ENCODE measurements at regions not wholly inside any gene's neighbourhood (a gene's known extent, or its start where the extent isn't known, plus 50 kb on each side); places are given as distances from the start of the nearest gene placed in this dataset.

- H3K4me1 ChIP-seq (ENCODE audit: control insufficient read depth, insufficient read depth, low read length): no peaks in the 10 kb centered on the region
- H3K4me3 ChIP-seq (ENCODE audit: low read length): no peak overlapping the region
- DNase-seq (ENCODE audit: low read depth): no peak
- peaks cover 5% of the 10 kb centered on the region for H3K27me3 ChIP-seq (replicated peaks; ENCODE audit: control insufficient read depth, insufficient read depth, low read length)
- H3K9ac ChIP-seq (ENCODE audit: low read length): no peak overlapping the region
- no peaks in the 10 kb centered on the region for H3K36me3 ChIP-seq (ENCODE audit: control insufficient read depth, insufficient read depth, low read length, severe bottlenecking)
- no peaks in the 10 kb centered on the region for H3K9me3 ChIP-seq (ENCODE audit: control insufficient read depth, low read length)
These were observed 115.0 kb upstream of the PAX6 start for GRCh38 chr11:31926106-31926505.

GRCh38 chr11:31922450-31922849 lies 111.3 kb upstream of the PAX6 start:
- H3K27me3 ChIP-seq (replicated peaks; ENCODE audit: control insufficient read depth, insufficient read depth, low read length): peaks cover under 1% of the 10 kb centered on the region
- H3K36me3 ChIP-seq (ENCODE audit: control insufficient read depth, insufficient read depth, low read length, severe bottlenecking): no peaks in the 10 kb centered on the region
- no peak overlapping the region for H3K9ac ChIP-seq (ENCODE audit: low read length)
- H3K4me3 ChIP-seq (ENCODE audit: low read length): no peak overlapping the region
- no peak for DNase-seq (ENCODE audit: low read depth)
- no peaks in the 10 kb centered on the region for H3K9me3 ChIP-seq (ENCODE audit: control insufficient read depth, low read length)
- H3K4me1 ChIP-seq (ENCODE audit: control insufficient read depth, insufficient read depth, low read length): no peaks in the 10 kb centered on the region

- Histone ChIP-seq H3K9ac (ENCODE audit: low read length) (no peak overlapping the region), H3K36me3 (ENCODE audit: control insufficient read depth, insufficient read depth, low read length, severe bottlenecking) (no peaks in the 10 kb centered on the region), H3K4me3 (ENCODE audit: low read length) (no peak overlapping the region), H3K4me1 (ENCODE audit: control insufficient read depth, insufficient read depth, low read length) (no peaks in the 10 kb centered on the region), H3K27me3 (replicated peaks; ENCODE audit: control insufficient read depth, insufficient read depth, low read length) (no peaks in the 10 kb centered on the region), H3K9me3 (ENCODE audit: control insufficient read depth, low read length) (no peaks in the 10 kb centered on the region)
- DNase-seq (ENCODE audit: low read depth): peak; percentile 25
These were observed 110.0 kb upstream of the PAX6 start for GRCh38 chr11:31921081-31921480.

- H3K9me3 ChIP-seq (ENCODE audit: control insufficient read depth, low read length): no peaks in the 10 kb centered on the region
- DNase-seq (ENCODE audit: low read depth): no peak
- H3K4me1 ChIP-seq (ENCODE audit: control insufficient read depth, insufficient read depth, low read length): no peaks in the 10 kb centered on the region
- H3K36me3 ChIP-seq (ENCODE audit: control insufficient read depth, insufficient read depth, low read length, severe bottlenecking): no peaks in the 10 kb centered on the region
- no peak overlapping the region for H3K4me3 ChIP-seq (ENCODE audit: low read length)
- no peak overlapping the region for H3K9ac ChIP-seq (ENCODE audit: low read length)
- peaks cover 17% of the 10 kb centered on the region for H3K27me3 ChIP-seq (replicated peaks; ENCODE audit: control insufficient read depth, insufficient read depth, low read length)
These were observed 108.1 kb upstream of the PAX6 start for GRCh38 chr11:31919175-31919574.

GRCh38 chr11:31915867-31916266 lies 104.7 kb upstream of the PAX6 start:
- Histone ChIP-seq H3K36me3 (ENCODE audit: control insufficient read depth, insufficient read depth, low read length, severe bottlenecking) (no peaks in the 10 kb centered on the region), H3K27me3 (replicated peaks; ENCODE audit: control insufficient read depth, insufficient read depth, low read length) (peaks cover 26% of the 10 kb centered on the region), H3K4me1 (ENCODE audit: control insufficient read depth, insufficient read depth, low read length) (no peaks in the 10 kb centered on the region), H3K4me3 (ENCODE audit: low read length) (no peak overlapping the region), H3K9ac (ENCODE audit: low read length) (no peak overlapping the region), H3K9me3 (ENCODE audit: control insufficient read depth, low read length) (no peaks in the 10 kb centered on the region)
- DNase-seq (ENCODE audit: low read depth): no peak

GRCh38 chr11:31913985-31914384 lies 102.9 kb upstream of the PAX6 start:
- H3K4me1 ChIP-seq (ENCODE audit: control insufficient read depth, insufficient read depth, low read length): no peaks in the 10 kb centered on the region
- no peak overlapping the region for H3K9ac ChIP-seq (ENCODE audit: low read length)
- H3K27me3 ChIP-seq (replicated peaks; ENCODE audit: control insufficient read depth, insufficient read depth, low read length): peaks cover 26% of the 10 kb centered on the region
- H3K9me3 ChIP-seq (ENCODE audit: control insufficient read depth, low read length): no peaks in the 10 kb centered on the region
- no peaks in the 10 kb centered on the region for H3K36me3 ChIP-seq (ENCODE audit: control insufficient read depth, insufficient read depth, low read length, severe bottlenecking)
- H3K4me3 ChIP-seq (ENCODE audit: low read length): no peak overlapping the region
- no peak for DNase-seq (ENCODE audit: low read depth)

- no peak overlapping the region for H3K4me3 ChIP-seq (ENCODE audit: low read length)
- peaks cover 26% of the 10 kb centered on the region for H3K27me3 ChIP-seq (replicated peaks; ENCODE audit: control insufficient read depth, insufficient read depth, low read length)
- no peak overlapping the region for H3K9ac ChIP-seq (ENCODE audit: low read length)
- no peaks in the 10 kb centered on the region for H3K4me1 ChIP-seq (ENCODE audit: control insufficient read depth, insufficient read depth, low read length)
- DNase-seq (ENCODE audit: low read depth): no peak
- no peaks in the 10 kb centered on the region for H3K9me3 ChIP-seq (ENCODE audit: control insufficient read depth, low read length)
- no peaks in the 10 kb centered on the region for H3K36me3 ChIP-seq (ENCODE audit: control insufficient read depth, insufficient read depth, low read length, severe bottlenecking)
These were observed 101.7 kb upstream of the PAX6 start for GRCh38 chr11:31912808-31913207.

GRCh38 chr11:31910950-31911576 lies 99.9 kb upstream of the PAX6 start:
- H3K9ac ChIP-seq (ENCODE audit: low read length): no peak overlapping the region

GRCh38 chr11:31903225-31904074 lies 92.3 kb upstream of the PAX6 start:
- H3K36me3 ChIP-seq (ENCODE audit: control insufficient read depth, insufficient read depth, low read length, severe bottlenecking): no peaks in the 10 kb centered on the region
- no peaks in the 10 kb centered on the region for H3K4me1 ChIP-seq (ENCODE audit: control insufficient read depth, insufficient read depth, low read length)
- DNase-seq (ENCODE audit: low read depth): no peak
- H3K9ac ChIP-seq (ENCODE audit: low read length): no peak overlapping the region
- no peaks in the 10 kb centered on the region for H3K27me3 ChIP-seq (replicated peaks; ENCODE audit: control insufficient read depth, insufficient read depth, low read length)
- no peak overlapping the region for H3K4me3 ChIP-seq (ENCODE audit: low read length)
- peaks cover 4% of the 10 kb centered on the region for H3K9me3 ChIP-seq (ENCODE audit: control insufficient read depth, low read length)

More at GRCh38 chr11:31910950-31911576, 99.9 kb upstream of the PAX6 start:
- DNase-seq (ENCODE audit: low read depth): no peak
- Histone ChIP-seq H3K27me3 (replicated peaks; ENCODE audit: control insufficient read depth, insufficient read depth, low read length) (peaks cover 26% of the 10 kb centered on the region), H3K36me3 (ENCODE audit: control insufficient read depth, insufficient read depth, low read length, severe bottlenecking) (no peaks in the 10 kb centered on the region), H3K4me1 (ENCODE audit: control insufficient read depth, insufficient read depth, low read length) (no peaks in the 10 kb centered on the region), H3K9me3 (ENCODE audit: control insufficient read depth, low read length) (peaks cover 4% of the 10 kb centered on the region), H3K4me3 (ENCODE audit: low read length) (no peak overlapping the region)

GRCh38 chr11:31902706-31903105 lies 91.6 kb upstream of the PAX6 start:
- DNase-seq (ENCODE audit: low read depth): no peak
- peaks cover 4% of the 10 kb centered on the region for H3K9me3 ChIP-seq (ENCODE audit: control insufficient read depth, low read length)
- no peak overlapping the region for H3K9ac ChIP-seq (ENCODE audit: low read length)
- no peaks in the 10 kb centered on the region for H3K36me3 ChIP-seq (ENCODE audit: control insufficient read depth, insufficient read depth, low read length, severe bottlenecking)
- no peak overlapping the region for H3K4me3 ChIP-seq (ENCODE audit: low read length)
- H3K4me1 ChIP-seq (ENCODE audit: control insufficient read depth, insufficient read depth, low read length): no peaks in the 10 kb centered on the region
- no peaks in the 10 kb centered on the region for H3K27me3 ChIP-seq (replicated peaks; ENCODE audit: control insufficient read depth, insufficient read depth, low read length)

GRCh38 chr11:31895926-31896325 lies 84.8 kb upstream of the PAX6 start:
- H3K27me3 ChIP-seq (replicated peaks; ENCODE audit: control insufficient read depth, insufficient read depth, low read length): no peaks in the 10 kb centered on the region
- H3K9ac ChIP-seq (ENCODE audit: low read length): no peak overlapping the region
- H3K4me3 ChIP-seq (ENCODE audit: low read length): no peak overlapping the region
- no peaks in the 10 kb centered on the region for H3K4me1 ChIP-seq (ENCODE audit: control insufficient read depth, insufficient read depth, low read length)
- no peaks in the 10 kb centered on the region for H3K36me3 ChIP-seq (ENCODE audit: control insufficient read depth, insufficient read depth, low read length, severe bottlenecking)
- no peak for DNase-seq (ENCODE audit: low read depth)
- peaks cover 3% of the 10 kb centered on the region for H3K9me3 ChIP-seq (ENCODE audit: control insufficient read depth, low read length)
